Ascending aorta (tissue), 2 donors: ENCODE measurements at regions not wholly inside any gene's neighbourhood (a gene's known extent, or its start where the extent isn't known, plus 50 kb on each side); places are given as distances from the start of the nearest gene placed in this dataset.

ENCODE experiments used
- DNase-seq, 2 donors: peaks; one replicate each; pipeline ENCODE4 v3.0.0-alpha.2; 2019; ENCODE audit warnings: low spot score in 2 of 2
- H3K27ac ChIP-seq, 2 donors: fragments of 200-600 bp; sonication (generic); one replicate each; pipeline ENCODE4 v1.5.1; 2016 to 2017; ENCODE audit warnings: mild to moderate bottlenecking in 1 of 2
- H3K27me3 ChIP-seq: fragments of 200-600 bp; sonication (generic); one replicate; pipeline ENCODE4 v1.5.1; 2017
- H3K36me3 ChIP-seq, 2 donors: fragments of 200-600 bp; sonication (generic); one replicate each; pipeline ENCODE4 v1.5.1; 2016
- H3K4me1 ChIP-seq, 2 donors: fragments of 200-600 bp; sonication (generic); one replicate each; pipeline ENCODE4 v1.5.1; 2016 to 2017; ENCODE audit warnings: mild to moderate bottlenecking in 1 of 2
- H3K4me3 ChIP-seq, 2 donors: fragments of 200-600 bp; sonication (generic); one replicate each; pipeline ENCODE4 v1.5.1; 2016 to 2017; ENCODE audit warnings: mild to moderate bottlenecking in 1 of 2
- H3K9me3 ChIP-seq, 2 donors: fragments of 200-600 bp; sonication (generic); one replicate each; pipeline ENCODE4 v1.5.1; 2016
- CTCF ChIP-seq, 3 experiments: fragments of 200-600 bp in 2 of 3; fragments of 450-650 bp in 1 of 3; sonication (generic) in 2 of 3; IDR thresholded peaks; one replicate each; pipeline ENCODE4 v1.5.1; 2016 to 2019; ENCODE audit warnings: antibody characterized with exemption in 3 of 3, mild to moderate bottlenecking in 1 of 3, moderate library complexity in 1 of 3
- intact Hi-C: fragments of 100-400 bp; cut with DNase I; formaldehyde crosslinking; loops from one replicate; pipeline ENCODE4 v1.15.1; 2023

- Histone ChIP-seq H3K36me3 (no peaks in the 10 kb centered on the region), H3K4me3 (no peak overlapping the region), H3K27me3 (no peaks in the 10 kb centered on the region), H3K27ac (no peak overlapping the region), H3K4me1 (no peaks in the 10 kb centered on the region), H3K9me3 (peaks cover 0 to 6% of the 10 kb centered on the region in 2 donors)
- intact Hi-C loops: no loop called here
- no peak for TF ChIP-seq CTCF (IDR thresholded peaks at IDR 0.05)
- DNase-seq: no peak
These were observed 100.8 kb upstream of the ATXN3L start for GRCh38 chrX:13420545-13421183.

GRCh38 chrX:13419918-13420317 is 100.1 kb upstream of the ATXN3L start:
- no peak overlapping the region for H3K4me3 ChIP-seq
- no peaks in the 10 kb centered on the region for H3K27me3 ChIP-seq
- H3K9me3 ChIP-seq: peaks cover 0 to under 1% of the 10 kb centered on the region in 2 donors
- intact Hi-C loops: no loop called here
- no peak for TF ChIP-seq CTCF (IDR thresholded peaks at IDR 0.05)
- H3K36me3 ChIP-seq: no peaks in the 10 kb centered on the region
- no peak overlapping the region for H3K27ac ChIP-seq
- DNase-seq: no peak
- H3K4me1 ChIP-seq: no peaks in the 10 kb centered on the region

GRCh38 chrX:13419276-13419675 is 99.4 kb upstream of the ATXN3L start:
- DNase-seq: no peak
- TF ChIP-seq CTCF (IDR thresholded peaks at IDR 0.05): no peak
- Histone ChIP-seq H3K4me1 (no peaks in the 10 kb centered on the region), H3K9me3 (no peaks in the 10 kb centered on the region), H3K27ac (no peak overlapping the region), H3K4me3 (no peak overlapping the region), H3K36me3 (no peaks in the 10 kb centered on the region), H3K27me3 (no peaks in the 10 kb centered on the region)
- intact Hi-C loops: no loop called here

GRCh38 chrX:13418126-13419097 is 98.6 kb upstream of the ATXN3L start:
- H3K9me3 ChIP-seq: no peaks in the 10 kb centered on the region
- H3K4me3 ChIP-seq: no peak overlapping the region
- no peaks in the 10 kb centered on the region for H3K4me1 ChIP-seq
- no peak overlapping the region for H3K27ac ChIP-seq
- intact Hi-C loops: no loop called here
- H3K27me3 ChIP-seq: no peaks in the 10 kb centered on the region
- no peak for DNase-seq
- TF ChIP-seq CTCF (IDR thresholded peaks at IDR 0.05): no peak
- H3K36me3 ChIP-seq: no peaks in the 10 kb centered on the region

- no peaks in the 10 kb centered on the region for H3K9me3 ChIP-seq
- no peak overlapping the region for H3K4me3 ChIP-seq
- H3K4me1 ChIP-seq: no peaks in the 10 kb centered on the region
- no peaks in the 10 kb centered on the region for H3K36me3 ChIP-seq
- intact Hi-C loops: no loop called here
- no peak overlapping the region for H3K27ac ChIP-seq
- TF ChIP-seq CTCF (IDR thresholded peaks at IDR 0.05): no peak
- DNase-seq: no peak
- no peaks in the 10 kb centered on the region for H3K27me3 ChIP-seq
These were observed 95.7 kb upstream of the ATXN3L start for GRCh38 chrX:13415509-13415908.
